K562 (cell line): ENCODE measurements at regions not wholly inside any gene's neighbourhood (a gene's known extent, or its start where the extent isn't known, plus 50 kb on each side); places are given as distances from the start of the nearest gene placed in this dataset.

ENCODE experiments used
- ATAC-seq: fragments of 200-7000 bp; cut with Tn5 transposase; 3 replicates; pipeline ENCODE4 v1.9.1; 2020; ENCODE audit warnings: moderate library complexity
- BruUV-seq: library from RNA; stranded (reverse); fragments of 400-500 nt; replicated peaks from 2 replicates; lab custom pipeline; 2021; lab: Mats Ljungman, UMichigan
- CTCF ChIA-PET: fragments of 300-600 bp; formaldehyde crosslinking; extraction: SDS; loops from one replicate; lab custom pipeline; 2021; ENCODE audit warnings: low intra/inter-chr PET ratio; lab: Yijun Ruan, JAX
- POLR2A ChIA-PET: fragments of 300-600, 350-650 bp; sonication (Branson Sonifier 250); formaldehyde crosslinking; extraction: SDS; loops from one replicate; lab custom pipeline; 2021; ENCODE audit warnings: antibody characterized with exemption, inconsistent platforms; lab: Yijun Ruan, JAX
- DNase-seq, 4 experiments: peaks; one replicate each; pipeline versions ENCODE4 v3.0.0 to v3.0.0-alpha.2; 2011 to 2018; ENCODE audit warnings: low spot score in 3 of 4, mixed read lengths in 3 of 4; ENCODE audit errors: extremely low read depth in 1 of 4
- FAIRE-seq: peaks from 2 replicates; lab custom pipeline; 2011; peaks lifted over from hg19 to GRCh38; lab: Jason Lieb, UNC
- H2AFZ ChIP-seq: 2 replicates; pipeline ENCODE4 v1.6.0; 2011; ENCODE audit warnings: low read depth, low read length, control low read depth, inconsistent platforms
- H3K27ac ChIP-seq: fragments of 200-600 bp; 3 replicates; pipeline ENCODE4 v1.8.0; 2011; ENCODE audit warnings: low read depth, mild to moderate bottlenecking, control low read depth, inconsistent platforms, low read length, moderate library complexity, mixed read lengths; ENCODE audit errors: extremely low read depth
- H3K27me3 ChIP-seq, 2 experiments: fragments of 300-600 bp in 1 of 2; 2 replicates in 1 of 2; 3 replicates in 1 of 2; pipeline versions ENCODE4 v1.6.0 to v1.8.0; 2011; ENCODE audit warnings: inconsistent platforms in 2 of 2, low read length in 2 of 2, mild to moderate bottlenecking in 1 of 2, mixed read lengths in 1 of 2, moderate library complexity in 1 of 2; ENCODE audit not compliant: control insufficient read depth in 2 of 2, insufficient read depth in 2 of 2
- H3K36me3 ChIP-seq: fragments of 300-600 bp; 3 replicates; pipeline ENCODE4 v1.8.0; 2011; ENCODE audit warnings: mild to moderate bottlenecking, low read length, inconsistent platforms; ENCODE audit not compliant: control insufficient read depth, insufficient read depth
- H3K4me1 ChIP-seq, 2 experiments: fragments of 200-600 bp in 1 of 2; replicated peaks in 1 of 2; 2 replicates in 1 of 2; 3 replicates in 1 of 2; pipeline versions ENCODE4 v1.5.1 to v1.8.0; 2011; ENCODE audit warnings: inconsistent platforms in 2 of 2, low read length in 2 of 2, mild to moderate bottlenecking in 1 of 2, mixed read lengths in 1 of 2, moderate library complexity in 1 of 2; ENCODE audit not compliant: control insufficient read depth in 2 of 2, insufficient read depth in 2 of 2
- H3K4me2 ChIP-seq: 2 replicates; pipeline ENCODE4 v1.6.1; 2011; ENCODE audit warnings: low read length, control low read depth, inconsistent platforms, mixed read lengths; ENCODE audit not compliant: insufficient read depth
- H3K4me3 ChIP-seq: fragments of 200-600 bp; sonication (generic), shearing (Covaris generic); 2 replicates; pipeline ENCODE4 v1.5.1; 2016; ENCODE audit warnings: control low read depth, inconsistent platforms
- H3K79me2 ChIP-seq: fragments of 200-600 bp; 3 replicates; pipeline ENCODE4 v1.8.0; 2011; ENCODE audit warnings: low read length, inconsistent platforms; ENCODE audit not compliant: control insufficient read depth, insufficient read depth
- H3K9ac ChIP-seq, 2 experiments: 2 replicates each; pipeline versions ENCODE4 v1.6.0 to v1.6.1; 2011; ENCODE audit warnings: low read depth in 2 of 2, low read length in 2 of 2, control low read depth in 1 of 2, inconsistent platforms in 1 of 2, mild to moderate bottlenecking in 1 of 2, mixed read lengths in 1 of 2; ENCODE audit not compliant: insufficient read depth in 1 of 2
- H3K9me1 ChIP-seq: one replicate; pipeline ENCODE4 v1.6.0; 2011; ENCODE audit warnings: inconsistent platforms, mild to moderate bottlenecking, low read length, moderate library complexity; ENCODE audit not compliant: control insufficient read depth, insufficient read depth
- H3K9me3 ChIP-seq: replicated peaks from 2 replicates; pipeline ENCODE4 v1.5.1; 2011; ENCODE audit warnings: low read depth, low read length, inconsistent platforms; ENCODE audit not compliant: control insufficient read depth, insufficient read depth
- H4K20me1 ChIP-seq: replicated peaks from 2 replicates; pipeline ENCODE4 v1.6.1; 2011; ENCODE audit warnings: low read length, inconsistent platforms, mixed read lengths; ENCODE audit not compliant: control insufficient read depth, insufficient read depth
- ATF1 ChIP-seq, 2 experiments: fragments of 450-650 bp in 1 of 2; IDR thresholded peaks; 2 replicates each; pipeline ENCODE4 v1.6.1; 2016; ENCODE audit warnings: missing compliant biosample characterization in 1 of 2, missing genetic modification characterization in 1 of 2
- CCNT2 ChIP-seq: IDR thresholded peaks from 2 replicates; pipeline ENCODE4 v1.6.1; 2011; ENCODE audit warnings: borderline replicate concordance, low read depth, mild to moderate bottlenecking, moderate library complexity, mixed read lengths, low read length; ENCODE audit not compliant: insufficient read length; ENCODE audit errors: extremely low read depth
- PHTF2 ChIP-seq: fragments of 250-450 bp; sonication (Bioruptor Pico); IDR thresholded peaks from 2 replicates; pipeline ENCODE4 v1.5.0; 2021; ENCODE audit warnings: mild to moderate bottlenecking
- RFX1 ChIP-seq: fragments of 450-650 bp; IDR thresholded peaks from 2 replicates; pipeline ENCODE4 v1.6.1; 2016; ENCODE audit warnings: mild to moderate bottlenecking, moderate library complexity
- SNIP1 ChIP-seq: fragments of 450-650 bp; IDR thresholded peaks from 2 replicates; pipeline ENCODE4 v1.7.1; 2017; ENCODE audit warnings: low read depth, mild to moderate bottlenecking
- TAF15 ChIP-seq: fragments of 200-400 bp; formaldehyde crosslinking; IDR thresholded peaks from 2 replicates; pipeline ENCODE4 v1.6.1; 2017; ENCODE audit warnings: mild to moderate bottlenecking, low read depth, low read length, moderate library complexity
- U2AF1 ChIP-seq: fragments of 200-400 bp; formaldehyde crosslinking; optimal IDR thresholded peaks from 2 replicates; pipeline ENCODE3; 2017; ENCODE audit warnings: mild to moderate bottlenecking, low read depth, low read length, moderate library complexity
- ZC3H4 ChIP-seq: sonication (generic); formaldehyde crosslinking; IDR thresholded peaks from 2 replicates; pipeline ENCODE4 v1.9.0; 2021; ENCODE audit warnings: missing genetic modification reagents, borderline replicate concordance
- ZKSCAN3 ChIP-seq: fragments of 250-450 bp; sonication (Bioruptor Pico); IDR thresholded peaks from 2 replicates; pipeline ENCODE4 v1.4.0; 2020
- ZNF23 ChIP-seq: fragments of 250-450 bp; sonication (Bioruptor Pico); IDR thresholded peaks from 2 replicates; pipeline ENCODE4 v1.4.0; 2020; ENCODE audit warnings: mild to moderate bottlenecking
- ZNF232 ChIP-seq: sonication (generic); formaldehyde crosslinking; IDR thresholded peaks from 2 replicates; pipeline ENCODE4 v1.8.0; 2022; ENCODE audit warnings: mild to moderate bottlenecking, missing genetic modification reagents
- ZNF76 ChIP-seq: fragments of 250-450 bp; sonication (Bioruptor Pico); IDR thresholded peaks from 2 replicates; pipeline ENCODE4 v1.4.0; 2020; ENCODE audit warnings: mild to moderate bottlenecking, moderate library complexity, borderline replicate concordance
- WGBS: fragments of 100-300 bp; shearing (Covaris generic); methylation state at CpG from one replicate; pipeline ENCODE4 v1.1.6; 2016; ENCODE audit warnings: low coverage, mixed read lengths; ENCODE audit not compliant: insufficient coverage; ENCODE audit errors: missing lambda C conversion rate; 5-methylcytosine and 5-hydroxymethylcytosine counted together
- in situ Hi-C: fragments of 300-500 bp; cut with MboI; formaldehyde crosslinking; loops from 4 replicates; pipeline ENCODE4 v1.15.0; 2018; ENCODE audit warnings: inconsistent platforms, mixed read lengths
- intact Hi-C: fragments of 100-400 bp; cut with micrococcal nuclease; formaldehyde crosslinking; loops from 2 replicates; pipeline ENCODE4 v1.14.2; 2022
- TF ChIP-seq, protein P1 (sequence below): fragments of 250-450 bp; sonication (Bioruptor Pico); IDR thresholded peaks from 2 replicates; pipeline ENCODE4 v1.4.0; 2020

DNA sequence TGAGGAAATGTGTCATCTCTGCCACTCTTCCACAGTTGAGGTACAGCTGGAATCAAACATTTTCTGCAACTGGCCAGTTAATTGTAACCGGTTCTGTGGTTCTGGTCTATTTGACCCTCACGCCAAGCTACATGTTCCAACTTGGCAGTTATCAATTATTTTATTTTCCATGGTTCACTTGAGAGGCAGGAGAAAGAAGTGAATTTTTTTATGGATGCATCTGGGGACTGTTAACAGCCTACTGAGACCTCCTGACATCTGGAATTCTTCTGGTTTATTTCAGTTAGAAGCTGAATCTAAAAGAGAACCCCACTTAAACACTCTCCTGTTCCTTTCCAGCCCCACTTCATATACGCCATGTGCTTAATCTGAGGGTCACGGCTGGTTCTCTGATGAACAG, 372.3 kb downstream of the DNAH5 start:
- H3K36me3 ChIP-seq, result no peaks in the 10 kb centered on the region
- H3K4me1 ChIP-seq, result no peaks in the 10 kb centered on the region
- intact Hi-C loops (no loop called here), in situ Hi-C loops (no loop called here)
- no peaks in the 10 kb centered on the region for H3K9me3 ChIP-seq
- H3K27me3 ChIP-seq, result no peaks in the 10 kb centered on the region
- ATAC-seq (no peak), FAIRE-seq (no peak), DNase-seq (no peak)
- H3K4me3 ChIP-seq, result no peak overlapping the region
- no peak overlapping the region for H3K4me2 ChIP-seq
- no peaks in the 10 kb centered on the region for H4K20me1 ChIP-seq
- H3K79me2 ChIP-seq, result no peaks in the 10 kb centered on the region
- no peak overlapping the region for H2AFZ ChIP-seq
- no TSS peak for BruUV-seq
- no peak overlapping the region for H3K9ac ChIP-seq
- WGBS, result 0% methylated on average over 4 of the region's 4 CpGs
- no peaks in the 10 kb centered on the region for H3K9me1 ChIP-seq
- CTCF ChIA-PET, result no interaction called here
- no peak overlapping the region for H3K27ac ChIP-seq
- POLR2A ChIA-PET, result no interaction called here
- TF ChIP-seq ZNF23 (no peak), RFX1 (no peak), ZKSCAN3 (CRISPR knock-in tag) (no peak), ZNF232 (CRISPR knock-in tag) (no peak), U2AF1 (no peak), ATF1 (CRISPR knock-in tag; IDR thresholded peaks at IDR 0.05) (no peak), ATF1 (tag; IDR thresholded peaks at IDR 0.05) (no peak), PHTF2 (CRISPR knock-in tag) (no peak), ZC3H4 (CRISPR knock-in tag) (no peak), TAF15 (no peak), CCNT2 (no peak), SNIP1 (no peak), ZNF76 (CRISPR knock-in tag) (no peak)
- TF ChIP-seq, protein P1, sequence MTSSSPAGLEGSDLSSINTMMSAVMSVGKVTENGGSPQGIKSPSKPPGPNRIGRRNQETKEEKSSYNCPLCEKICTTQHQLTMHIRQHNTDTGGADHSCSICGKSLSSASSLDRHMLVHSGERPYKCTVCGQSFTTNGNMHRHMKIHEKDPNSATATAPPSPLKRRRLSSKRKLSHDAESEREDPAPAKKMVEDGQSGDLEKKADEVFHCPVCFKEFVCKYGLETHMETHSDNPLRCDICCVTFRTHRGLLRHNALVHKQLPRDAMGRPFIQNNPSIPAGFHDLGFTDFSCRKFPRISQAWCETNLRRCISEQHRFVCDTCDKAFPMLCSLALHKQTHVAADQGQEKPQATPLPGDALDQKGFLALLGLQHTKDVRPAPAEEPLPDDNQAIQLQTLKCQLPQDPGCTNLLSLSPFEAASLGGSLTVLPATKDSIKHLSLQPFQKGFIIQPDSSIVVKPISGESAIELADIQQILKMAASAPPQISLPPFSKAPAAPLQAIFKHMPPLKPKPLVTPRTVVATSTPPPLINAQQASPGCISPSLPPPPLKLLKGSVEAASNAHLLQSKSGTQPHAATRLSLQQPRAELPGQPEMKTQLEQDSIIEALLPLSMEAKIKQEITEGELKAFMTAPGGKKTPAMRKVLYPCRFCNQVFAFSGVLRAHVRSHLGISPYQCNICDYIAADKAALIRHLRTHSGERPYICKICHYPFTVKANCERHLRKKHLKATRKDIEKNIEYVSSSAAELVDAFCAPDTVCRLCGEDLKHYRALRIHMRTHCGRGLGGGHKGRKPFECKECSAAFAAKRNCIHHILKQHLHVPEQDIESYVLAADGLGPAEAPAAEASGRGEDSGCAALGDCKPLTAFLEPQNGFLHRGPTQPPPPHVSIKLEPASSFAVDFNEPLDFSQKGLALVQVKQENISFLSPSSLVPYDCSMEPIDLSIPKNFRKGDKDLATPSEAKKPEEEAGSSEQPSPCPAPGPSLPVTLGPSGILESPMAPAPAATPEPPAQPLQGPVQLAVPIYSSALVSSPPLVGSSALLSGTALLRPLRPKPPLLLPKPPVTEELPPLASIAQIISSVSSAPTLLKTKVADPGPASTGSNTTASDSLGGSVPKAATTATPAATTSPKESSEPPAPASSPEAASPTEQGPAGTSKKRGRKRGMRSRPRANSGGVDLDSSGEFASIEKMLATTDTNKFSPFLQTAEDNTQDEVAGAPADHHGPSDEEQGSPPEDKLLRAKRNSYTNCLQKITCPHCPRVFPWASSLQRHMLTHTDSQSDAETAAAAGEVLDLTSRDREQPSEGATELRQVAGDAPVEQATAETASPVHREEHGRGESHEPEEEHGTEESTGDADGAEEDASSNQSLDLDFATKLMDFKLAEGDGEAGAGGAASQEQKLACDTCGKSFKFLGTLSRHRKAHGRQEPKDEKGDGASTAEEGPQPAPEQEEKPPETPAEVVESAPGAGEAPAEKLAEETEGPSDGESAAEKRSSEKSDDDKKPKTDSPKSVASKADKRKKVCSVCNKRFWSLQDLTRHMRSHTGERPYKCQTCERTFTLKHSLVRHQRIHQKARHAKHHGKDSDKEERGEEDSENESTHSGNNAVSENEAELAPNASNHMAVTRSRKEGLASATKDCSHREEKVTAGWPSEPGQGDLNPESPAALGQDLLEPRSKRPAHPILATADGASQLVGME, result no peak
